ENCODE measurements at regions not wholly inside any gene's neighbourhood (a gene's known extent, or its start where the extent isn't known, plus 50 kb on each side); places are given as distances from the start of the nearest gene placed in this dataset.

DNA sequence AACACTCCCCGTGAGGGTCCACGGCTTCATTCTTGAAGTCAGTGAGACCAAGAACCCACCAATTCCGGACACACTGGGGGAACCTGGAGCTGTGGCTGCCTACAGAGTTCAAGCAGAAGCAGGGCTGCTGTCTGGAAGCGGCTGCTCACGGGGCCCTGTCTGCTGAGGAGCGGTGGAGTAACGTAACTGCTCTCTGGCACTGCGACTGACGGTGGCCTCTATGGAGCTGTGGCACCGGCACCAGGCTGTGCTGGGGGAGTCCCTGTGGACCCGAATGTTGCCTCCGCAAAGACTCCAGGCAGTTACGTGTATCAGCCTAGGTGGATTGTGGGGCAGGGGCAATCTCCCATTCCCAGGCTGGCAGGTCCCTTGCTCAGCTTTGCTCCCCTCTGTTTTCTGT, 703.3 kb upstream of the FRG1 start (continued):
- TF ChIP-seq FOSL1 (IDR thresholded peaks at IDR 0.05; ENCODE audit: low read depth) (no peak), ZNF274 (IDR thresholded peaks at IDR 0.05; ENCODE audit: low read depth, low read length) (no peak)
- TF ChIP-seq, protein P1, sequence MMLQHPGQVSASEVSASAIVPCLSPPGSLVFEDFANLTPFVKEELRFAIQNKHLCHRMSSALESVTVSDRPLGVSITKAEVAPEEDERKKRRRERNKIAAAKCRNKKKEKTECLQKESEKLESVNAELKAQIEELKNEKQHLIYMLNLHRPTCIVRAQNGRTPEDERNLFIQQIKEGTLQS (IDR thresholded peaks at IDR 0.05) = no peak

DNA sequence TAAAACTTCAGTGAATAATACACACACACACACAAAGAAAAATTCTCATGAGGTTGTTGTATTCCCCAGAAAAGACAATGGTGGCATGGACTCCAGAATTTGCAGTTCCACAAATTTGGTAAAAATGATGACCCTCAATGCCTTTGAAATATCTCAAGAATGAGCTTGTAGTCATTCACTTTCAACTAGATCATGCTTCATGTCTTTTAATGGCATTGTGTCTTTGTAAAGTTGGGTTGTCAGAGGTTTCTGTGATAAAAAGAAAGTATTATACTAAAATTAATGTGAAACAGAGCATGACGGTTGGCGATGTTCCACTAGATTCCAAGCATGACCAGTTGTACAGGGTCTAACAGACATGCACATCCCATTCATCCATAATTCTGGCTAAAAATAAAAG, 685.0 kb upstream of the FRG1 start:
- H3K9me3 ChIP-seq (ENCODE audit: control insufficient read depth in 1 of 2, insufficient read depth in 1 of 2, low read depth in 1 of 2, low read length in 2 of 2) = no peaks in the 10 kb centered on the region
- ChIA-PET RAD21 (ENCODE audit: low non-redundant PET in 1 of 2, low total read pairs in 2 of 2, uncharacterized antibody in 2 of 2, unreplicated experiment in 2 of 2) (no interaction called here), CTCF (no interaction called here), POLR2A (no interaction called here)
- no peak overlapping the region for H3K4me2 ChIP-seq (ENCODE audit: low read length)
- TF ChIP-seq SIN3A (IDR thresholded peaks at IDR 0.05; ENCODE audit: low read depth) (no peak), ELF1 (IDR thresholded peaks at IDR 0.05; ENCODE audit: borderline replicate concordance, low read depth) (no peak), POLR2A (IDR thresholded peaks at IDR 0.05; ENCODE audit: borderline replicate concordance, extremely low read depth, insufficient read depth, insufficient read length) (no peak), CEBPB (IDR thresholded peaks at IDR 0.05; ENCODE audit: low read depth) (no peak), EZH2phosphoT487 (IDR thresholded peaks at IDR 0.05; ENCODE audit: borderline replicate concordance) (no peak), ZNF274 (IDR thresholded peaks at IDR 0.05; ENCODE audit: low read depth, low read length) (no peak)
- TF ChIP-seq, protein P2, sequence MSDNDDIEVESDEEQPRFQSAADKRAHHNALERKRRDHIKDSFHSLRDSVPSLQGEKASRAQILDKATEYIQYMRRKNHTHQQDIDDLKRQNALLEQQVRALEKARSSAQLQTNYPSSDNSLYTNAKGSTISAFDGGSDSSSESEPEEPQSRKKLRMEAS (IDR thresholded peaks at IDR 0.05) = no peak
- intact Hi-C loops (cut with micrococcal nuclease) = no loop called here
- no peaks in the 10 kb centered on the region for H3K4me1 ChIP-seq (ENCODE audit: control insufficient read depth in 1 of 2, insufficient read depth in 2 of 2, low read length in 2 of 2)
- ATAC-seq = no peak
- H4K20me1 ChIP-seq (ENCODE audit: insufficient read depth) = no peaks in the 10 kb centered on the region
- H3K4me3 ChIP-seq (replicated peaks in 1 of 2; ENCODE audit: low read depth in 1 of 2, low read length in 2 of 2) = no peak overlapping the region
- H3K9ac ChIP-seq (ENCODE audit: low read length) = no peak overlapping the region
- DNase-seq (ENCODE audit: low read depth, low spot score) = no peak
- no TSS peak for BruUV-seq (replicated peaks)
- H3K27ac ChIP-seq (ENCODE audit: low read depth, low read length) = no peak overlapping the region
- no peaks in the 10 kb centered on the region for H3K9me2 ChIP-seq (ENCODE audit: insufficient read depth)
- no peaks in the 10 kb centered on the region for H3K36me3 ChIP-seq (ENCODE audit: control insufficient read depth in 1 of 2, insufficient read depth in 2 of 2, low read length in 2 of 2)
- H3K79me2 ChIP-seq (ENCODE audit: insufficient read depth, low read length) = no peaks in the 10 kb centered on the region
- no peak overlapping the region for H2AFZ ChIP-seq (ENCODE audit: low read depth, low read length, poor library complexity, severe bottlenecking)
- no peaks in the 10 kb centered on the region for H3K27me3 ChIP-seq (ENCODE audit: insufficient read depth, low read length)

DNA sequence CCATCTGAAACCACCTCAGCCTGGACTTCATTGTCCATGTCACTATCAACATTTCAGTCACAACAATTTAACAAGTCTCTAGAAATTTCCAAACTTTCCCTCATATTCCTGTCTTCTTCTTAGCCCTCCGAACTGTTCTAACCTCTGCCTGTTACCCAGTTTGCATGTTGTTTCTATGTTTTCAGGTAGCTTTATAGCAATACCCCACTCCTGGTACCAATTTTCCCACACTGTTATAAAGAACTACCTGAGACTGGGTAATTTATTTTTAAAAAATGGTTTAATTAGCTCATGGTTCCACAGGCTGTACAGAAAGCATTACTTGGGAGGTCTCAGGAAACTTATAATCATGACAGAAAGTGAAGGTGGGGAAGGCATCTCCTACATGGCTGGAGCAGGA, 679.2 kb upstream of the FRG1 start:
- Histone ChIP-seq H3K27me3 (ENCODE audit: insufficient read depth, low read length) (no peaks in the 10 kb centered on the region), H4K20me1 (ENCODE audit: insufficient read depth) (no peaks in the 10 kb centered on the region), H3K27ac (ENCODE audit: low read depth, low read length) (no peak overlapping the region), H3K9me3 (ENCODE audit: control insufficient read depth in 1 of 2, insufficient read depth in 1 of 2, low read depth in 1 of 2, low read length in 2 of 2) (no peaks in the 10 kb centered on the region), H2AFZ (ENCODE audit: low read depth, low read length, poor library complexity, severe bottlenecking) (no peak overlapping the region), H3K9me2 (ENCODE audit: insufficient read depth) (no peaks in the 10 kb centered on the region), H3K4me1 (ENCODE audit: control insufficient read depth in 1 of 2, insufficient read depth in 2 of 2, low read length in 2 of 2) (no peaks in the 10 kb centered on the region), H3K36me3 (ENCODE audit: control insufficient read depth in 1 of 2, insufficient read depth in 2 of 2, low read length in 2 of 2) (no peaks in the 10 kb centered on the region), H3K4me2 (ENCODE audit: low read length) (no peak overlapping the region), H3K79me2 (ENCODE audit: insufficient read depth, low read length) (no peaks in the 10 kb centered on the region), H3K9ac (ENCODE audit: low read length) (no peak overlapping the region), H3K4me3 (replicated peaks in 1 of 2; ENCODE audit: low read depth in 1 of 2, low read length in 2 of 2) (no peak overlapping the region)
- ATAC-seq = no peak
- no peak for DNase-seq (ENCODE audit: low read depth, low spot score)
- intact Hi-C loops (cut with micrococcal nuclease) = no loop called here
- ChIA-PET POLR2A (no interaction called here), RAD21 (ENCODE audit: low non-redundant PET in 1 of 2, low total read pairs in 2 of 2, uncharacterized antibody in 2 of 2, unreplicated experiment in 2 of 2) (no interaction called here), CTCF (no interaction called here)
- no TSS peak for BruUV-seq (replicated peaks)
- no peak for TF ChIP-seq SP1 (IDR thresholded peaks at IDR 0.05; ENCODE audit: low read depth)
- no peak for TF ChIP-seq EZH2phosphoT487 (IDR thresholded peaks at IDR 0.05; ENCODE audit: borderline replicate concordance)
- TF ChIP-seq, protein P3, sequence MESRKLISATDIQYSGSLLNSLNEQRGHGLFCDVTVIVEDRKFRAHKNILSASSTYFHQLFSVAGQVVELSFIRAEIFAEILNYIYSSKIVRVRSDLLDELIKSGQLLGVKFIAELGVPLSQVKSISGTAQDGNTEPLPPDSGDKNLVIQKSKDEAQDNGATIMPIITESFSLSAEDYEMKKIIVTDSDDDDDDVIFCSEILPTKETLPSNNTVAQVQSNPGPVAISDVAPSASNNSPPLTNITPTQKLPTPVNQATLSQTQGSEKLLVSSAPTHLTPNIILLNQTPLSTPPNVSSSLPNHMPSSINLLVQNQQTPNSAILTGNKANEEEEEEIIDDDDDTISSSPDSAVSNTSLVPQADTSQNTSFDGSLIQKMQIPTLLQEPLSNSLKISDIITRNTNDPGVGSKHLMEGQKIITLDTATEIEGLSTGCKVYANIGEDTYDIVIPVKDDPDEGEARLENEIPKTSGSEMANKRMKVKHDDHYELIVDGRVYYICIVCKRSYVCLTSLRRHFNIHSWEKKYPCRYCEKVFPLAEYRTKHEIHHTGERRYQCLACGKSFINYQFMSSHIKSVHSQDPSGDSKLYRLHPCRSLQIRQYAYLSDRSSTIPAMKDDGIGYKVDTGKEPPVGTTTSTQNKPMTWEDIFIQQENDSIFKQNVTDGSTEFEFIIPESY (IDR thresholded peaks at IDR 0.05; ENCODE audit: extremely low read depth, insufficient replicate concordance, low read length) = no peak
- TF ChIP-seq, protein P4, sequence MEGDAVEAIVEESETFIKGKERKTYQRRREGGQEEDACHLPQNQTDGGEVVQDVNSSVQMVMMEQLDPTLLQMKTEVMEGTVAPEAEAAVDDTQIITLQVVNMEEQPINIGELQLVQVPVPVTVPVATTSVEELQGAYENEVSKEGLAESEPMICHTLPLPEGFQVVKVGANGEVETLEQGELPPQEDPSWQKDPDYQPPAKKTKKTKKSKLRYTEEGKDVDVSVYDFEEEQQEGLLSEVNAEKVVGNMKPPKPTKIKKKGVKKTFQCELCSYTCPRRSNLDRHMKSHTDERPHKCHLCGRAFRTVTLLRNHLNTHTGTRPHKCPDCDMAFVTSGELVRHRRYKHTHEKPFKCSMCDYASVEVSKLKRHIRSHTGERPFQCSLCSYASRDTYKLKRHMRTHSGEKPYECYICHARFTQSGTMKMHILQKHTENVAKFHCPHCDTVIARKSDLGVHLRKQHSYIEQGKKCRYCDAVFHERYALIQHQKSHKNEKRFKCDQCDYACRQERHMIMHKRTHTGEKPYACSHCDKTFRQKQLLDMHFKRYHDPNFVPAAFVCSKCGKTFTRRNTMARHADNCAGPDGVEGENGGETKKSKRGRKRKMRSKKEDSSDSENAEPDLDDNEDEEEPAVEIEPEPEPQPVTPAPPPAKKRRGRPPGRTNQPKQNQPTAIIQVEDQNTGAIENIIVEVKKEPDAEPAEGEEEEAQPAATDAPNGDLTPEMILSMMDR (IDR thresholded peaks at IDR 0.05 in 2 of 3, conservative IDR thresholded peaks at IDR 0.05 in 1 of 3; ENCODE audit: borderline replicate concordance in 1 of 3, insufficient read depth in 1 of 3, low read depth in 2 of 3, low read length in 2 of 3) = no peak
- no peak for TF ChIP-seq SRF (IDR thresholded peaks at IDR 0.05; ENCODE audit: low read depth)
- no peak for TF ChIP-seq CBX3 (IDR thresholded peaks at IDR 0.05; ENCODE audit: low read depth)
- TF ChIP-seq, protein P1 (IDR thresholded peaks at IDR 0.05) = no peak
